VCaP (cell line): ENCODE measurements at regions not wholly inside any gene's neighbourhood (a gene's known extent, or its start where the extent isn't known, plus 50 kb on each side); places are given as distances from the start of the nearest gene placed in this dataset.

ENCODE experiments used
- H3K27ac ChIP-seq: fragments of 450-650 bp; 2 replicates; pipeline ENCODE4 v1.5.1; 2017
- TF ChIP-seq, protein P1 (sequence below): fragments of 450-650 bp; conservative IDR thresholded peaks from 2 replicates; pipeline ENCODE4 v1.5.1; 2017; ENCODE audit warnings: mild to moderate bottlenecking, moderate library complexity

DNA sequence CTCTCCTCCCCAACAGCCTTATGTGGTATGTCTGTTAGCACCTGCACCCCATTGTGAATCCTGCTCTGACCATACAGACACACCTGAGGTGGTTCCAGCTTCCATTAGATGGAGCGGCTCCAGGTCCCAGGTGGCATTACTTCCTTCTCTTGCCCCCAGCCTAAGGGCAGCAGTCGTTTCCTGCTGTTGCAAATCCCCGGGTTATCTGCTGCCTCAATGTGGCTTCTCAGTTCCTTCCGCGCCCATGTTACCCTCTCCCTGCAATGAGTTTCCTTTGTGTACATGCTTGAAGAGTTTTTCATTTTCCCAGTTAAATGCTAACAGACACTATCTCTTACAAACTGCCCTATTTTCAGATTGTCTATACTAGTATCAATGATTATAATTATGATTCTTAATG lies 62.8 kb upstream of the PRKCQ start:
- TF ChIP-seq, protein P1, sequence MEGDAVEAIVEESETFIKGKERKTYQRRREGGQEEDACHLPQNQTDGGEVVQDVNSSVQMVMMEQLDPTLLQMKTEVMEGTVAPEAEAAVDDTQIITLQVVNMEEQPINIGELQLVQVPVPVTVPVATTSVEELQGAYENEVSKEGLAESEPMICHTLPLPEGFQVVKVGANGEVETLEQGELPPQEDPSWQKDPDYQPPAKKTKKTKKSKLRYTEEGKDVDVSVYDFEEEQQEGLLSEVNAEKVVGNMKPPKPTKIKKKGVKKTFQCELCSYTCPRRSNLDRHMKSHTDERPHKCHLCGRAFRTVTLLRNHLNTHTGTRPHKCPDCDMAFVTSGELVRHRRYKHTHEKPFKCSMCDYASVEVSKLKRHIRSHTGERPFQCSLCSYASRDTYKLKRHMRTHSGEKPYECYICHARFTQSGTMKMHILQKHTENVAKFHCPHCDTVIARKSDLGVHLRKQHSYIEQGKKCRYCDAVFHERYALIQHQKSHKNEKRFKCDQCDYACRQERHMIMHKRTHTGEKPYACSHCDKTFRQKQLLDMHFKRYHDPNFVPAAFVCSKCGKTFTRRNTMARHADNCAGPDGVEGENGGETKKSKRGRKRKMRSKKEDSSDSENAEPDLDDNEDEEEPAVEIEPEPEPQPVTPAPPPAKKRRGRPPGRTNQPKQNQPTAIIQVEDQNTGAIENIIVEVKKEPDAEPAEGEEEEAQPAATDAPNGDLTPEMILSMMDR, result no peak
- H3K27ac ChIP-seq, result no peak overlapping the region

DNA sequence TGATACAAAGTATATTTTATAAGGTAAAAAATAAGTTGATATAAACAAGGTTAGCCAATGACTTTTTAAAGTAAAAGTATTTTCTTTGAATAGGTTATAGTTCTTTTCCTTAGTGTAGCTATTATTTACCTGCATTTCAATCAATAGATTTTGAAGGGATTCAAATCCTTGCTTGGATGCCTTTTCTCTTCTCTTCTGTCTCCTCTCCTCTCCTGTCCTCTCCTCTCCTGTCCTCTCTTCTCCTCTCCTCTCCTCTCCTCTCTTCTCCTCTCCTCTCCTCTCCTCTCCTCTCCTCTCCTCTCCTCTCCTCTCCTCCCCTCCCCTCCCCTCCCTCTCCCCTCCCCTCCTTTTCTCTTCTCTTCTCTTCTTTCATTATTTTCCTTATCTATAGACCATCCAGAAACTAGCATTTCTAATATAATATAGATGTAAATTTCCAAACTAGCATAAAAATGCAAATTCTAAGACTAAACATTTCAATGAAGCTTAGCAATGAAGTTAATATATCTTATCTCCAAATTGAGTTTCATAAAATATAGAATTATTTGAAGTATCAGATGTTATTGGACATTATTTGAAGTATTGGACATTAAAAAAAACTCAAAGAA lies 60.5 kb upstream of the PRKCQ start:
- TF ChIP-seq, protein P1, result no peak
- no peak overlapping the region for H3K27ac ChIP-seq

DNA sequence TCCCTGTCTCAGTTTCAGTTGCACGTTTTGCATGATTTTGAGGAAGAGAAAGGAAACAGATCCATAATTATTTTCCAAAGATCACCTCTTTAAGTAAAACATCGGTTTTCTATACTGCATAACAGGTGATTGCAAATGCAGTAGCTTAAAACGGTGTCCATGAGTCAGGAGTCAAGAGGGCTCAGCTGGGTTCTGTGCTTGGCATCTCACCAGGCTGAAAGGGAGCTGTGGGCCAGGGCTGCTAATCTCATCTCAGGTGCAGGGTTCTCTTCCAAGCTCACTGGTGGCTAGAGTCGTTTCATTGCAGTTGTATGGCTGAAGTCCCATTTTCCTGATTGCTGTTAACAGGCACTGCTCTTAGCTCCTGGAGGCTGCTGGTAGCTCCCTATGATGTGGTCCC lies 57.0 kb upstream of the PRKCQ start:
- no peak overlapping the region for H3K27ac ChIP-seq
- TF ChIP-seq, protein P1, result no peak

DNA sequence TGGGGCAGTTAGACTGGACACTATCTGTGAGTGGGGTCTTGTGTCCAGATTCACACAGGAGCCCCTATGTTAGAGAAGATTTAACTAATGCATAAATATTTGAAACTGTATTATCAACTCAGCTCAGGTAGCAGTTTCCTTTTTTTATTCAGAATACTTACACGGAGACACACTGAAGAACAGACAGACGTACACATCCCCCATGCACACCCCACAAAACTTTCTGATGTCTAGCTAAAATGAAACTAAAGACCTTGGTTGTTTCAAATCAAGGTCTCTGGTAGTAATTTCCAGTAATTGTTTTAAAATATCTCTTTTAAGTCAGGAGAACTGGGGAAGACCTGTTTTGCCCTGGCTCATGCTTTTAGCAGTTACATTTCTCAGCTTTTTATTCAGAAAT lies 55.7 kb upstream of the PRKCQ start:
- TF ChIP-seq, protein P1, result no peak
- H3K27ac ChIP-seq, result no peak overlapping the region
